ENCODE measurements at regions not wholly inside any gene's neighbourhood (a gene's known extent, or its start where the extent isn't known, plus 50 kb on each side); places are given as distances from the start of the nearest gene placed in this dataset.
"Not testable (repeated sequence)": the region's sequence is repeated elsewhere in the genome, so short reads cannot be mapped to it uniquely, and the experiment has no call there.

DNA sequence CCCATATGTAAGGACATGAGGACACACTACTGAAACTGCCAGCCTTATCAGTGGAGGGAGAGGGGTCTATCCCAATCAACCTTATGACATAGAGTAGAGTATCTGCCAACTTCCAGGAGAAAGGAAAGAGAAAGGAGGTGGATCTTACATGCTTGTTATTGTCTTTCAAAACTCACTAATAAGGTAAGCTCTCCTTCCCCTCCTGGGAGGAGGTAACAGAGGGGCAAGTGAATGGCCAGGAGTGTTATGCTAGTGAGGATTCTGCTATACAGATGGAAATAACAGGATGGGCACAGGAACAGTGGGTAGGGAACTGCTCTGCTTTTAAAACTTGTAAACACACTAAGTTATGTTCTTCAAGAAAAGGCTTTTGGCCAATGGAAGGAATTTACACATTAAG lies 1020.1 kb downstream of the TDRD15 start:
- no peaks in the 10 kb centered on the region for H3K4me1 ChIP-seq
- ATAC-seq (no peak), DNase-seq (no peak), FAIRE-seq (no peak)
- intact Hi-C loops (cut with DNase I) = no loop called here
- no peaks in the 10 kb centered on the region for H3K36me3 ChIP-seq
- no peaks in the 10 kb centered on the region for H3K9me3 ChIP-seq
- H3K27ac ChIP-seq = no peak overlapping the region
- TF ChIP-seq, protein P1, sequence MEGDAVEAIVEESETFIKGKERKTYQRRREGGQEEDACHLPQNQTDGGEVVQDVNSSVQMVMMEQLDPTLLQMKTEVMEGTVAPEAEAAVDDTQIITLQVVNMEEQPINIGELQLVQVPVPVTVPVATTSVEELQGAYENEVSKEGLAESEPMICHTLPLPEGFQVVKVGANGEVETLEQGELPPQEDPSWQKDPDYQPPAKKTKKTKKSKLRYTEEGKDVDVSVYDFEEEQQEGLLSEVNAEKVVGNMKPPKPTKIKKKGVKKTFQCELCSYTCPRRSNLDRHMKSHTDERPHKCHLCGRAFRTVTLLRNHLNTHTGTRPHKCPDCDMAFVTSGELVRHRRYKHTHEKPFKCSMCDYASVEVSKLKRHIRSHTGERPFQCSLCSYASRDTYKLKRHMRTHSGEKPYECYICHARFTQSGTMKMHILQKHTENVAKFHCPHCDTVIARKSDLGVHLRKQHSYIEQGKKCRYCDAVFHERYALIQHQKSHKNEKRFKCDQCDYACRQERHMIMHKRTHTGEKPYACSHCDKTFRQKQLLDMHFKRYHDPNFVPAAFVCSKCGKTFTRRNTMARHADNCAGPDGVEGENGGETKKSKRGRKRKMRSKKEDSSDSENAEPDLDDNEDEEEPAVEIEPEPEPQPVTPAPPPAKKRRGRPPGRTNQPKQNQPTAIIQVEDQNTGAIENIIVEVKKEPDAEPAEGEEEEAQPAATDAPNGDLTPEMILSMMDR (IDR thresholded peaks at IDR 0.05) = no peak
- no peaks in the 10 kb centered on the region for H3K27me3 ChIP-seq
- no peak overlapping the region for H3K4me3 ChIP-seq

DNA sequence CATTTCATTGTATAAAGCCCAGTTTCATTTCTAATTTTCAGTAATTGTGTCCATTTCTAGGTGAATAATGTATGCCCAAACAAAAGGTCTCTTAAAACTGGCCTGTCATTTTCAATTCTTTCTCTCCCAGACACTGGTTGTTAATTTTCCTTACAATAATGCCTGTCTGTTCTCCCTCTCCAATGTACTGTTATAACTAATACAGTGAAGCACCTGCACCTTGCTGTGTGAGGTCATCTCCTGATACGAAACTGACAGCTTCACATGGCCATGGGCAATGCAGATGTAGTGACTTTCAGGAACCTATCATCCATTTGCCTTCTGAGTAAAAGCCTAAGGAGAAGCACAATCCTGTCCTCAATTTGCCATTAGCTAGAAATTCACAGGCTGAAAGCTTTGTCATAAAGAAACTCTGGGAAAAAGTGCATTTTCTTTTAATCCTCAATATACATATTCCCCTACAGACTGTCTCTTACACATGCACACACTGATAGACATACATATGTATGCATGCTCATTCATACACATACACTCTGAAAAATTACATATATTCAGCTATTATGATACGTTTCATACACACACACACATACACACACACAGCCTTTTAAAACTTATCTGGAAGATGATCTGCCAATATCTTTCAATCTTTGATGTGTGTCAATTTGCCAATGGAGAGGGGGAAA lies 1030.3 kb downstream of the TDRD15 start:
- TF ChIP-seq, protein P1 (IDR thresholded peaks at IDR 0.05) = no peak
- no peak for ATAC-seq
- no peak for DNase-seq
- Histone ChIP-seq H3K9me3 (no peaks in the 10 kb centered on the region), H3K27ac (no peak overlapping the region), H3K4me1 (no peaks in the 10 kb centered on the region), H3K36me3 (no peaks in the 10 kb centered on the region), H3K4me3 (no peak overlapping the region), H3K27me3 (peaks cover 0 to 3% (median 0%) of the 10 kb centered on the region in 4 donors)
- intact Hi-C loops (cut with DNase I) = no loop called here
- FAIRE-seq = no peak
- WGBS, 2 donors = 28 to 33% methylated on average over 2 of the region's 2 CpGs

DNA sequence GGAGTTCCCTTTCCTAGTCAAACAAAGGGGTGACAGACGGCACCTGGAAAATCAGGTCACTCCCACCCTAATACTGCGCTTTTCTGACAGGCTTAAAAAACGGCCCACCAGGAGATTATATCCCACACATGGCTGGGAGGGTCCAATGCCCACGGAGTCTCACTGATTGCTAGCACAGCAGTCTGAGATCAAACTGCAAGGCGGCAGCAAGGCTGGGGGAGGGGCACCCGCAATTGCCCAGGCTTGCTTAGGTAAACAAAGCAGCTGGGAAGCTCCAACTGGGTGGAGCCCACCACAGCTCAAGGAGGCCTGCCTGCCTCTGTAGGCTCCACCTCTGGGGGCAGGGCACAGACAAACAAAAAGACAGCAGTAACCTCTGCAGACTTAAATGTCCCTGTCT lies 1032.9 kb downstream of the TDRD15 start:
- H3K36me3 ChIP-seq; H3K9me3 ChIP-seq; intact Hi-C loops (cut with DNase I); FAIRE-seq; H3K27ac ChIP-seq; H3K27me3 ChIP-seq; ATAC-seq; H3K4me1 ChIP-seq; DNase-seq; H3K4me3 ChIP-seq: not testable (repeated sequence)
- 61 to 67% methylated on average over 6 of the region's 6 CpGs for WGBS, 2 donors

DNA sequence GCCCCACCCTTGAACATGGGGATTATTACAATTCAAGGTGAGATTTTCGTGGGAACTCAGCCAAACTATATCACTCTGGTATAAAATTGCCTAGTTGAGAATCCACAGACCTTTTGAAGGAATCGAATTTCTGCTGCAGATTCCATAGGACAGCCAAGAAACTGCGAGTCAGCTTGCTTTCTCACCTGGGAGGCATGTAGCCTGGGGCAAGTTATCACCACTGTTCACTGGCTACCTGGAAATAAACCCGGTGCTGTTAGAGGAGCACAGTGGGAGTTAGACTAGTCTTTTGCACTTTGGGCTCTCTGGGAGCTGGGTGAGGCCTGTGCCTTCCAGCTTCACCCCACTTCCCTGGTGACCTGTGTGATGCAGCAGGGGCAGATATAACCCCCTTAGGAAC lies 1043.5 kb downstream of the TDRD15 start:
- ATAC-seq = no peak
- Histone ChIP-seq H3K36me3 (no peaks in the 10 kb centered on the region), H3K27ac (no peak overlapping the region), H3K9me3 (no peaks in the 10 kb centered on the region), H3K4me3 (no peak overlapping the region), H3K4me1 (no peaks in the 10 kb centered on the region), H3K27me3 (no peaks in the 10 kb centered on the region)
- WGBS, 2 donors = 46 to 66% methylated on average over 4 of the region's 4 CpGs
- FAIRE-seq = no peak
- TF ChIP-seq, protein P1 (IDR thresholded peaks at IDR 0.05) = no peak
- intact Hi-C loops (cut with DNase I) = no loop called here
- DNase-seq = no peak

- no peak for ATAC-seq
- no peak overlapping the region for H3K4me3 ChIP-seq
- H3K27me3 ChIP-seq = no peaks in the 10 kb centered on the region
- no peak for DNase-seq
- H3K27ac ChIP-seq = no peak overlapping the region
- no peaks in the 10 kb centered on the region for H3K36me3 ChIP-seq
- intact Hi-C loops (cut with DNase I) = no loop called here
- no peaks in the 10 kb centered on the region for H3K4me1 ChIP-seq
- no peaks in the 10 kb centered on the region for H3K9me3 ChIP-seq
- WGBS, 2 donors = 67 to 84% methylated on average over 3 of the region's 3 CpGs
- no peak for FAIRE-seq
- TF ChIP-seq, protein P1 (IDR thresholded peaks at IDR 0.05) = no peak
These were observed 1051.2 kb downstream of the TDRD15 start for GRCh38 chr2:22175003-22175402.

Measured in pancreas (tissue), 10 donors.